ENCODE measurements at regions not wholly inside any gene's neighbourhood (a gene's known extent, or its start where the extent isn't known, plus 50 kb on each side); places are given as distances from the start of the nearest gene placed in this dataset.

- H3K9me3 Mint-ChIP-seq: peaks cover 3% of the 10 kb centered on the region
- H3K4me3 Mint-ChIP-seq: no peak overlapping the region
- no peaks in the 10 kb centered on the region for H3K4me1 Mint-ChIP-seq (ENCODE audit: low read depth)
- H3K36me3 Mint-ChIP-seq (ENCODE audit: insufficient read depth): no peaks in the 10 kb centered on the region
- DNase-seq (no peak), ATAC-seq (no peak)
- no peaks in the 10 kb centered on the region for H3K27me3 Mint-ChIP-seq (ENCODE audit: low read depth)
Observed at GRCh38 chr5:58057324-58057723, 402.6 kb downstream of the PLK2 start.

GRCh38 chr5:58056546-58056945, 403.3 kb downstream of the PLK2 start:
- DNase-seq: no peak
- Mint-ChIP-seq H3K27me3 (ENCODE audit: low read depth) (no peaks in the 10 kb centered on the region), H3K4me1 (ENCODE audit: low read depth) (no peaks in the 10 kb centered on the region), H3K4me3 (no peak overlapping the region), H3K36me3 (ENCODE audit: insufficient read depth) (no peaks in the 10 kb centered on the region), H3K9me3 (peaks cover 3% of the 10 kb centered on the region)
- ATAC-seq: no peak

GRCh38 chr5:58054018-58054417, 405.9 kb downstream of the PLK2 start:
- Mint-ChIP-seq H3K9me3 (peaks cover 6% of the 10 kb centered on the region), H3K36me3 (ENCODE audit: insufficient read depth) (no peaks in the 10 kb centered on the region), H3K4me1 (ENCODE audit: low read depth) (no peaks in the 10 kb centered on the region), H3K4me3 (no peak overlapping the region), H3K27me3 (ENCODE audit: low read depth) (no peaks in the 10 kb centered on the region)
- ATAC-seq (no peak), DNase-seq (no peak)

DNA sequence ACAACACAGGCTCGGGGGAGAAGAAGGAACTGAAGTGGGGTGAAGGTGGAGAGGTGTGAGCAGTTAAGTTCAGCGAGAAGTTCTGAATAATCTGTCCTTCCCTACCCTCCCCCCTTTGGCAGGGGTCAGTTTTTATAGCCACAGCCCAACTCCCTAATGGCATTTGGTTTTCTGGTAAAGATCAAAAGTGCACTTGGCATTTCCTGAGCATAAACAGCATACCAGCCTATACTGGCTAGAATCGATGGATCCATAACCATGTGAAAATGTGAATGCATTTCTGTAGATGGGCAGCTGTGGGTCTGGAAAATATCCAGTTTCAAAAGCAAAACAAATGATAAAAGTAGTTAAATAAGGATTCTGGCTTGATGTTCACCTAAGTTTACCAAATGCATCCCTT, 410.9 kb downstream of the PLK2 start:
- H3K27me3 Mint-ChIP-seq (ENCODE audit: low read depth): no peaks in the 10 kb centered on the region
- no peaks in the 10 kb centered on the region for H3K4me1 Mint-ChIP-seq (ENCODE audit: low read depth)
- no peak overlapping the region for H3K4me3 Mint-ChIP-seq
- no peaks in the 10 kb centered on the region for H3K36me3 Mint-ChIP-seq (ENCODE audit: insufficient read depth)
- no peak for DNase-seq
- H3K9me3 Mint-ChIP-seq: peaks cover 3% of the 10 kb centered on the region
- ATAC-seq: no peak

DNA sequence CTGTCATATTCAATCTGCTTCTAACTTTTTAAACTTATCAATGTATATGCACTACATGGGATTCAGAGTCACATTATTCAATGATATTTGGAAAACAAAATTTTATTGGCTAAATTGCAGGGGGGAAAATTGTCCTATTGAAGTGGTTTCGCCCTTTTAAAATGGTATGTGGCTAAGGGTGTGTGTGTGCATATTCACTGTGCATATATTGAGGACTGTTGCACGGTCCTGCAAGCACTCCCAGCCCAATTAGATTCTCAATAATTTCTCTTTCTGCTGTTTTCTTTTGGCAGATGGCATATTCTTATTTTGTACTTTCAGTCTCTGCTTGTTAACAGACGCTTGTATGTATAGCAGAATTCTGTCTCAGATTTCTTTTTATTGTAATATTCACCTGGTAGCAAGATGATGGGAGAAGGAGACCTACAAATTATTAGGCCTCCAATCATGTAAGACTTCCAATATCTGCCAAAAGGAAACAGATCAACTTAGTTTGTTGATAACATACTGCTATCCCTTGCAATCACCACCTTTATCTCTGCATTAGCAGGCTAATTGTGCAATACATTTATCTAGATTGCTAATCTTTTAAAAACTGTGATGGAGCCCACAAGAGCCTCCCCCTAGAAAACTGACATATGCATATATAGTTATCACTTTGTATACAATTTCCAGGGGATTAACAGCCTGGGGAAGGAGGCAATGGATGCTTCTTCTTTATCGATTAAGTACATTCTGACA, 411.5 kb downstream of the PLK2 start:
- Mint-ChIP-seq H3K36me3 (ENCODE audit: insufficient read depth) (no peaks in the 10 kb centered on the region), H3K27me3 (ENCODE audit: low read depth) (no peaks in the 10 kb centered on the region), H3K9me3 (peaks cover 3% of the 10 kb centered on the region), H3K4me3 (no peak overlapping the region), H3K4me1 (ENCODE audit: low read depth) (no peaks in the 10 kb centered on the region)
- DNase-seq (no peak), ATAC-seq (no peak)

DNA sequence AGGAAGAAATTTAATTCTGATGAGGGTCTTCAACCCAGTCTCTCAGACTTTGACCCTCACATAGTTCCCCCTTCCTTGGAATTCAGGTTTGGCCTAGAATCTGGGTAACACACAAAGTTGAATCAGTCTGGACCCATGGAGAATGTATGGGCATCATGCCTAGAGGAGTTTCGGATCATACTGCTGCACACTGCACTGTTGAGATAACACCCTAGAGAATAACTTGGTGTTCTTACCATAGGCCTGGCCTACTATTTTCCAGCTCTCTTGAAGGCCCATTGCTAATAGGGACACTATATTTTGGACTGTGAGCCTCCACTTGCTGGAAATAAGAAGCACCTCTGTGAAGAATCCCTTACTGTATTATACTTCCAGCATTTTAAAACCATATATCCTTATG, 413.5 kb downstream of the PLK2 start:
- DNase-seq (no peak), ATAC-seq (no peak)
- H3K4me1 Mint-ChIP-seq (ENCODE audit: low read depth): no peaks in the 10 kb centered on the region
- H3K36me3 Mint-ChIP-seq (ENCODE audit: insufficient read depth): no peaks in the 10 kb centered on the region
- no peaks in the 10 kb centered on the region for H3K27me3 Mint-ChIP-seq (ENCODE audit: low read depth)
- no peak overlapping the region for H3K4me3 Mint-ChIP-seq
- peaks cover 3% of the 10 kb centered on the region for H3K9me3 Mint-ChIP-seq

DNA sequence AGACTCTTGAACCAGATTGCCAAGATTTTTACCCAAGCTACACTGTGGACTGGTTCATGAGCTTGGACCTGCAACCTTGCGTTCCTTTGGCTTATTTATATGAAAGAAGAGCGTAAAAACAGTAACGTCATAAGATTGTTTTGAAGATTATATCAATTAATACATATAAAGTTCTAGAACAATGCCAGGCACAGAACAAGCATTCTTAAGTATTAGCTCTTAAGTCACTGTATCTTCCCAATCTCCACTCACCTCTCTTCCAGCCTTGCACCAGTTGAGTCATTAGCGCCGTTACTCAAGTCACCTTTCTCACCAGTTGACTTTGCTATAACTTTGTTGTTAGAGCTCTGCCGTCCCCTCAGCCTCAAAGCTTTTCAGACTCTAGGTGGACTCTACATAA, 415.7 kb downstream of the PLK2 start:
- H3K9me3 Mint-ChIP-seq: no peaks in the 10 kb centered on the region
- no peaks in the 10 kb centered on the region for H3K4me1 Mint-ChIP-seq (ENCODE audit: low read depth)
- DNase-seq (no peak), ATAC-seq (no peak)
- no peaks in the 10 kb centered on the region for H3K27me3 Mint-ChIP-seq (ENCODE audit: low read depth)
- H3K4me3 Mint-ChIP-seq: no peak overlapping the region
- H3K36me3 Mint-ChIP-seq (ENCODE audit: insufficient read depth): no peaks in the 10 kb centered on the region

DNA sequence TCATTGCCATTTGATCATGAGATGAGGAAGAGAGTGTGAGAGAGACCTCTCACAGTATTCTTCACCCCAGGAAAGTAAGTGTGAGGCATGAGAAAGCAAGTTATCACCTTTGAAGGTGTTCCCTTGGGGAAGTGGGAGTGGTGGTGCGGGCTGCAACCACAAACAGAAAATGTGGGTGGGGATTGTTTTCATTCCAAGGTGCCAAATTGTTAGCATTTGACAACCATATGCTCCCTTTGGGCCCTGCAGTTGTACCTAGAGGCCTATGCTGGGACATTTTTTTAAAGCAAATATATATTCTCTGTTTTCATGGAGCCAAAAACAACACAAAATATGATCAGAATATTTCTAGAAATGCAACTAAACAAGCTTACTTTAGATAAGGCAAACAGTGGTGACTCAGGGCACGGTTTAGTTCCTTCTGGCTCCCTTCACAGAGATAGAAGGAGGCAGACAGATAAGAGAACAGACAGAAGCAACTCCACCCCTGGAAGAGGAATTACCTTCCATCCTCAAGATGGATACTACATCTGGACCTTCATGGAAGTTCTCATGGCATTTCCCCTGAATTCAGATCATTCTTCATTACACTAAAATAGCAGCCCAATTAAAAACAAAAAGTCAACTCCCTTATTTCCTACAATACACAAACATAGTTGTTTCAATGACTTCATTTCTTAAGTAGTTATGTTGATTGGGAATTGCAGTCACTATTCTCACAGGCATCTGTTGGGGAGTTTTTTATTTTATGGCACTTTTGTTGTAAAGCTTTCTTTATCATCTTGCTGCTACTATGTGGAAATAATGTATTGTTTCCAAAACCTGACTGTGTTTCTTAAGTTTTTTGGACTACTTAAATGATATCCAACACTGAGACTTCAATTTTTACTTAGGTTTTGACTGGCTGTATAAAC, 416.6 kb downstream of the PLK2 start:
- no peak overlapping the region for H3K4me3 Mint-ChIP-seq
- no peak for ATAC-seq
- no peaks in the 10 kb centered on the region for H3K36me3 Mint-ChIP-seq (ENCODE audit: insufficient read depth)

DNA sequence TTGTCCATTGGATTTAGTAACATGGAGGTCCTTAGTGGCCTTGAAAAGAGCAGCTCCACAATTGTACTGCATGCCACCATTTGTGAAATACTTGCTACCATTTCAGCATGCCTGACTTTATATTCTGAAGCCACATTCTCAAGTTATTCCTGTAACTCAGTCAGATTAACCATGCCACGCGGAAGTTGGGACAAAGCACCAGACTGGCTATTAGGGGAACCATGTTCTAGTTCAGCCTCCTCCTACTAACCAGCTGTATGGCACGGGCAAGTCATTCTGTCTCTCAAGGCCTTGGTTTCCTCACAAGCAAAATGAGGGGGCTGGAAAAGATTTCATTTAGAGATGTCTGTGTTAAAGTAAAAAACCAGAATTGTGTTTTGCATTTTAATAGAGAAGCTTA, 418.0 kb downstream of the PLK2 start:
- ATAC-seq (no peak), DNase-seq (no peak)
- no peaks in the 10 kb centered on the region for H3K9me3 Mint-ChIP-seq
- no peak overlapping the region for H3K4me3 Mint-ChIP-seq
- H3K4me1 Mint-ChIP-seq (ENCODE audit: low read depth): no peaks in the 10 kb centered on the region
- H3K27me3 Mint-ChIP-seq (ENCODE audit: low read depth): no peaks in the 10 kb centered on the region
- no peaks in the 10 kb centered on the region for H3K36me3 Mint-ChIP-seq (ENCODE audit: insufficient read depth)

More for the DNA sequence above, 416.6 kb downstream of the PLK2 start:
- H3K27me3 Mint-ChIP-seq (ENCODE audit: low read depth): no peaks in the 10 kb centered on the region
- H3K4me1 Mint-ChIP-seq (ENCODE audit: low read depth): no peaks in the 10 kb centered on the region
- no peaks in the 10 kb centered on the region for H3K9me3 Mint-ChIP-seq
- DNase-seq: no peak

DNA sequence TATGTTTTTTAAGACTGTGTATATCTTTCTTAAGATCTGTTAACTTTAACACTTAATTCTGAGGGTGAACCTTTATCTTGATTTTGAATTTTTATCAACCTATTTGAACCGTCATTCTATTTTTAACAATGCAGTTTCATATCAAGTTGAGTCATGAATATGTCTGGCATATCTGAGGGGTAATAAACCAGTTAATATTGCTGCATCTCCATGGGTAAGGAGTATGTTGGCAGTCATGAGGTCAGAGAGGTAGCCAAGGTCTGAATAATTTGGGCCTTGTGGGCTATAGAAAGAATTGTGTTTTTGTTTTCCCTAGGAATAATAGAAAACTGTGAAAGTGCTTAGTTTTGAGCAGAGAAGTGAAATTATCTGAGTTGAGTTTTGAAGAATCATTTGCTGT, 419.0 kb downstream of the PLK2 start:
- no peak overlapping the region for H3K4me3 Mint-ChIP-seq
- DNase-seq (no peak), ATAC-seq (no peak)
- H3K4me1 Mint-ChIP-seq (ENCODE audit: low read depth): no peaks in the 10 kb centered on the region
- H3K9me3 Mint-ChIP-seq: no peaks in the 10 kb centered on the region
- H3K27me3 Mint-ChIP-seq (ENCODE audit: low read depth): no peaks in the 10 kb centered on the region
- no peaks in the 10 kb centered on the region for H3K36me3 Mint-ChIP-seq (ENCODE audit: insufficient read depth)

DNA sequence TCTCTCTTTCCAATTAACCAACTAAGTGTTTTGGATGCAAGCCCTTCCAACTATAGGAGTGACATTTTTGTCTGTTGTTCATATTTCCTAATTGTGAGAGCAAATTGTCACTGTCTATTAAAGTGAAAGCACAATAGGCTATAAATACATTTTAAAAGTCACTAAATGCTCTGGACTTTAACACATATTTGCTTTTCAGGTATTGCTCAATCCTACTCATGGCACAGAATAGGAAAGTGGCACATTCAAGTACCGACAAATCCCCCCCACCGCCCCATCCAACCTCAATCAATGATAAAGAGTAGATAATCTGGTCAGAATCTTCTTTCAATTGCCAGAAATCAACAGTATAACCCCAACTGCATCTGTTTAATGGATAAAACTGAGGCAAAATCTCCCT, 419.8 kb downstream of the PLK2 start:
- Mint-ChIP-seq H3K27me3 (ENCODE audit: low read depth) (no peaks in the 10 kb centered on the region), H3K36me3 (ENCODE audit: insufficient read depth) (no peaks in the 10 kb centered on the region)
- ATAC-seq: no peak

GRCh38 chr5:58037899-58038298, 422.0 kb downstream of the PLK2 start:
- Mint-ChIP-seq H3K4me1 (ENCODE audit: low read depth) (no peaks in the 10 kb centered on the region), H3K9me3 (no peaks in the 10 kb centered on the region), H3K4me3 (no peak overlapping the region), H3K36me3 (ENCODE audit: insufficient read depth) (no peaks in the 10 kb centered on the region), H3K27me3 (ENCODE audit: low read depth) (no peaks in the 10 kb centered on the region)
- ATAC-seq (no peak), DNase-seq (no peak)

More for the DNA sequence above, 419.8 kb downstream of the PLK2 start:
- DNase-seq: no peak
- Mint-ChIP-seq H3K4me1 (ENCODE audit: low read depth) (no peaks in the 10 kb centered on the region), H3K4me3 (no peak overlapping the region), H3K9me3 (no peaks in the 10 kb centered on the region)

- no peak for DNase-seq
- no peak for ATAC-seq
- no peaks in the 10 kb centered on the region for H3K4me1 Mint-ChIP-seq (ENCODE audit: low read depth)
- no peaks in the 10 kb centered on the region for H3K27me3 Mint-ChIP-seq (ENCODE audit: low read depth)
- H3K36me3 Mint-ChIP-seq (ENCODE audit: insufficient read depth): no peaks in the 10 kb centered on the region
- no peak overlapping the region for H3K4me3 Mint-ChIP-seq
- no peaks in the 10 kb centered on the region for H3K9me3 Mint-ChIP-seq
Observed at GRCh38 chr5:58025809-58026208, 434.1 kb downstream of the PLK2 start.

- no peak for DNase-seq
- H3K4me3 Mint-ChIP-seq: no peak overlapping the region
- ATAC-seq: no peak
- no peaks in the 10 kb centered on the region for H3K36me3 Mint-ChIP-seq (ENCODE audit: insufficient read depth)
- no peaks in the 10 kb centered on the region for H3K27me3 Mint-ChIP-seq (ENCODE audit: low read depth)
- no peaks in the 10 kb centered on the region for H3K9me3 Mint-ChIP-seq
- H3K4me1 Mint-ChIP-seq (ENCODE audit: low read depth): no peaks in the 10 kb centered on the region
Observed at GRCh38 chr5:58024151-58024550, 435.7 kb downstream of the PLK2 start.

- no peak for ATAC-seq
- Mint-ChIP-seq H3K27me3 (ENCODE audit: low read depth) (no peaks in the 10 kb centered on the region), H3K9me3 (no peaks in the 10 kb centered on the region), H3K36me3 (ENCODE audit: insufficient read depth) (no peaks in the 10 kb centered on the region), H3K4me1 (ENCODE audit: low read depth) (no peaks in the 10 kb centered on the region), H3K4me3 (no peak overlapping the region)
- no peak for DNase-seq
Observed at GRCh38 chr5:58022055-58022454, 437.8 kb downstream of the PLK2 start.
